ENCODE measurements at regions not wholly inside any gene's neighbourhood (a gene's known extent, or its start where the extent isn't known, plus 50 kb on each side); places are given as distances from the start of the nearest gene placed in this dataset.

DNA sequence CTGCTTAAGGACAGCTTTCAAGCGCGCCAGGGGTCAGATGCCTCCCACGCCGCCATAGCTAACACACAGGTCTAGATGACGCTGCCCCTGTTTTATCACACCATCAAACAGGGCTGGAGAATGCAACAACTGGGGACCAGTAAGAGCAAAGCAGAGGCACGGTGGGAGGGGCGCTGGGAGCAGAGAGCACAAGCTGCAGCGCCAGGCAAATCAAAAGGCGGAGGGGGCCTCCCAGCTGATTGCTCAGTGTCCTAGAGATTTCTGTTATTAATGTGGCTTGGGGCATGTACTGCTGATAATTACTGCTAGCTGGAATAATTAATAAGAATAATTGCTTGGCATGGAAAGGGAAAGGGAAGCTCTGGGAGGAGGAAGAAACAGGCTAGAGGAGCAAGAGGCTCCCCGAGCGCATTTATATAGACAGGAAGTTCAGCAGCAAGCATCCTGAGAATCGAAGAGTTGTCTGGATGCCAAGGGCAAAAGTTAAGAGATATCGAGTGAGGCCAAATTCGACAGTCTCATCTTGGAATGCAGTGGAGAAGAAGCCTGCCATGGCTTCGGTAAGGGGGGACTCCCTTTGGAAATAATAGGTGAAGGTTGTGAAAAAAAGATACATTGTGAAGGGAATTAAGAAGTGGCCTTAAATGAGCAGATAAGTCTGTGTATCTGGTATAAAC, 104.5 kb upstream of the ZNF521 start:
- Histone ChIP-seq H3K9ac (ENCODE audit: low read depth, low read length) (no peak overlapping the region), H3K4me1 (ENCODE audit: insufficient read depth, low read length) (no peaks in the 10 kb centered on the region; the same call in 1 of the 2 replicates), H3K36me3 (ENCODE audit: insufficient read depth, low read length) (no peaks in the 10 kb centered on the region), H3K9me3 (ENCODE audit: control insufficient read depth, insufficient read depth, low read length) (no peaks in the 10 kb centered on the region)

DNA sequence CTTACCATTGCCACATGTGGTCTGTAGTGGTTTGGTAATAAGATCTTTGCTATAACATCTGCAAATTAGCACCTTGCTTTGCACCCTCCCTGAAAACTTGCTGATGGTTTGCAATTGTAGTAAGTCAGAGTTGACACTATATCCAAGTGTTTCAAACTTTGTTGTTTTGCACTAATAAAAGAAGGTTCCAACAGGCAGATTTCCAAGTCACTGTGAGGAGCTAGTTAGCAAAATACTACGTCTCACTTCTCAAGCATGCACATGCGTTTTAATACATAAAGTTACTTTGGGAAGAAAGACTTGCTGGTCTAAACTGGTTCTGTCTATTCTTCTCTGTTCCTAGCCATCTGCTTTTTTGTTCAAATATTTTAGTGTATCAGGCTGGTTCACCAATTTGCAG, 103.7 kb upstream of the ZNF521 start:
- H3K4me1 ChIP-seq (ENCODE audit: insufficient read depth, low read length): no peaks in the 10 kb centered on the region; the same call in 1 of the 2 replicates
- H3K9ac ChIP-seq (ENCODE audit: low read depth, low read length): no peak overlapping the region
- H3K36me3 ChIP-seq (ENCODE audit: insufficient read depth, low read length): no peaks in the 10 kb centered on the region
- no peaks in the 10 kb centered on the region for H3K9me3 ChIP-seq (ENCODE audit: control insufficient read depth, insufficient read depth, low read length)

DNA sequence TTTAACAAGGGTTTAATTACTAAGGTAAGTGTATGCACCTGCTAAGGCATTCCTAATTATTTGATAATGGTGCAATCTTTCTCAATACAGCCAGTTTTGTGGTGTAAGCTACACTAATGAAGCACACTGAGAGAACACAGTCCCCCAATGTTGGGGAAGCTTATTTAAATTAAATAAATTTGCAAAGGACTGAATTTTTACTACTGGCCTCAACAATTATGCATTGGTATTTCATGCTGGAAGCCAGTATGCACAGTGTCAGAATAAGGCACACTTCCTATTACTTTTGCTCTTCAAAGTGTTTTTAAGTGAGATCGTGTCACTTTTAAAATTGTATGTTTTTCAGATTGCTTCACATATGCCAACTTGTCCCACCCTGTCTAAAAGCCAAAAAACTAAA, 103.2 kb upstream of the ZNF521 start:
- Histone ChIP-seq H3K36me3 (ENCODE audit: insufficient read depth, low read length) (no peaks in the 10 kb centered on the region), H3K4me1 (ENCODE audit: insufficient read depth, low read length) (no peaks in the 10 kb centered on the region; the same call in 1 of the 2 replicates), H3K9me3 (ENCODE audit: control insufficient read depth, insufficient read depth, low read length) (no peaks in the 10 kb centered on the region), H3K9ac (ENCODE audit: low read depth, low read length) (no peak overlapping the region)

DNA sequence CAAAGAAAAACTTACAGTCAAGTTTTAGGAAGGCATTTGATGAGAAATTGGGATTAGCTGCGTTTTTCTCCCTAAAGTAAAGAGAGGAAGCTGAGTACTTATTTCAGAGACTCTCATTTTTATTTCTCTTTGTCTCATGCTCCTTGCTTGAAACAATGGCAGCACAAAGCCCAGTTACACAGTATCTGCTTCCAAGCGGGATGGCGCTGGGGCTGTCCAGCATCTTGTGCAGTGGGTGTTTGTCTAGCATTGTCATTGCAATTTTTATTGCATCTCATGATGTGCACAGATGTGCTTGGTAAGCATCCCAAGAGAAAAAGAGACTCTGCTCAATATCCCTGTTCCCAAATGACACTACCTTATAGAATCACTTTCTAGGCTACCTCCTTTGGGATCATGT, 102.8 kb upstream of the ZNF521 start:
- no peak overlapping the region for H3K9ac ChIP-seq (ENCODE audit: low read depth, low read length)
- H3K4me1 ChIP-seq (ENCODE audit: insufficient read depth, low read length): no peaks in the 10 kb centered on the region; the same call in 1 of the 2 replicates
- no peaks in the 10 kb centered on the region for H3K9me3 ChIP-seq (ENCODE audit: control insufficient read depth, insufficient read depth, low read length)
- H3K36me3 ChIP-seq (ENCODE audit: insufficient read depth, low read length): no peaks in the 10 kb centered on the region

DNA sequence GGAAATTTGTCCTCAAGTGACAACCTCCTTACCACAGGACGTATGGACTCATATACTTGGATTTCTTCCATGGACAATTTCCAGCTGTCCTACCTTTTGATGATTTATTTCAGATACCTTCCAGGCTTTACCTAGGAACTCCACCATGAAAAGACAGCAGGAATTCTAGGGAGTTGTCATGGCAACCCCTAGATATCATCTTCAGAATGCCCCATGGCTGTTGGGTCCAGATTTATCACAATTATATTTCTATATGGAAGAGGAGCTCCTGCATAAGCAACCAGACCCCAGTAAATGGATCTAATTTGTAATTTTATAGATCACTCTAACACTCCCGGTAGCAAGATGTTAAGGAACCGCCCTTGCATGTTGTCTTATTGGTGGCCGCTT, 102.3 kb upstream of the ZNF521 start:
- no peaks in the 10 kb centered on the region; the same call in 1 of the 2 replicates for H3K4me1 ChIP-seq (ENCODE audit: insufficient read depth, low read length)
- no peak overlapping the region for H3K9ac ChIP-seq (ENCODE audit: low read depth, low read length)
- H3K36me3 ChIP-seq (ENCODE audit: insufficient read depth, low read length): no peaks in the 10 kb centered on the region
- no peaks in the 10 kb centered on the region for H3K9me3 ChIP-seq (ENCODE audit: control insufficient read depth, insufficient read depth, low read length)

DNA sequence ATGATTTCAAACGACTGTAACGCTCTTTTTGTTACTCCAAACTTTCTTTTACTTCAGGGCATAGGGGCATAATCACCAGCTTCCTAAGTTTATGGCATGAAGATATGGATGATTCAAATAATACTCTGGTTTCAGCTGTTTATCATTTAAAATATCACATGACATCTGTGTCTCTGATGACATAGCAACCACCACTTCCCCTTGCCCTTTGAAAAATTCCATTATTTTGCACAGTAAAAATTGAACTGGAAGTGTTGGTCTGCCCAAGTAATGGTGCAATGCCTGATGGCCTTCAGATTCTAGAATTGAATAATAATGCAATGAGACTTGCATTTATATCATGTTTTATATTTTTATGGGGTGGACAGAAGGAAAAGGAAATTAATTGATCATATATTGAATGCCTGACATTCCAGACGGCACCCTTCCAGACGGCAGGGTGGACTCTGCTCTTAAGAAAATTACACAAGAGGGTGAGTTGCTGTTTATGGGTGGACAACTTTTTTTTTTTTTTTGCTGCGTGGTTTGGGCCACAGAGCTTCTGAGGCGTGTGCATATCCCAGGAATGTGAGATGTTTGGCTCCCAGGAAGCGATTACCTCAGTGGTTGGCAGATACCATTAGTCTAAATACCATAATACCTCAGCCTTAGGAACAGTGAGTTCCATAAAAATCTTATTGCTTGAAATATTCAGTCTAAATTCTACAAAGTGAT, 101.7 kb upstream of the ZNF521 start:
- Histone ChIP-seq H3K36me3 (ENCODE audit: insufficient read depth, low read length) (no peaks in the 10 kb centered on the region), H3K4me1 (ENCODE audit: insufficient read depth, low read length) (no peaks in the 10 kb centered on the region; the same call in 1 of the 2 replicates), H3K9me3 (ENCODE audit: control insufficient read depth, insufficient read depth, low read length) (no peaks in the 10 kb centered on the region), H3K9ac (ENCODE audit: low read depth, low read length) (no peak overlapping the region)

DNA sequence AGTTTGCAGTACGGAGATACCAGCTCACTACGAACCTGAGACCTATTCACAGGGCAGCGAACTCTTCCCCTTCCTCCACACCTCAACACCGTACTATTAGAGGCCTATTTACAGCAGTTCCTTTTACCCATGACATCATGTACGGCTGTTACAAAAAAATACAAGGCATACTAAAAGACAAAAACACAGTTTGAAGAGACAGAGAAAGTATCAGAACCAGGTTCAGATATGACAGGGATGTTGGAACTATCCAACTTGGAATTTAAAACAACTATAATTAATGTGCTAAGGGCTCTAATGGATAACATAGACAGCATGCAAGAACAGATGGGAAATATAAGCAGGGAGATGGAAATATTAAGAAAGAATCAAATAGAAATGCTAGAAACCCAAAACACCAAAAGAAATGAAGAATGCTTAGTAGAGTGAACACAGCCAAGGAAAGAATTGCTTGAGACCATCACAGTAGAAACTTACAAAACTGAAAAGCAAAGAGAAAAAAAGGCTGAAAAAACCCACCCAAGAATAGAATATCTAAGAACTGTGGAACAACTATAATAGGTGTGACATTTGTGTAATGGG, 99.2 kb upstream of the ZNF521 start:
- Histone ChIP-seq H3K9me3 (ENCODE audit: control insufficient read depth, insufficient read depth, low read length) (no peaks in the 10 kb centered on the region), H3K4me1 (ENCODE audit: insufficient read depth, low read length) (no peaks in the 10 kb centered on the region), H3K9ac (ENCODE audit: low read depth, low read length) (no peak overlapping the region), H3K36me3 (ENCODE audit: insufficient read depth, low read length) (no peaks in the 10 kb centered on the region)

DNA sequence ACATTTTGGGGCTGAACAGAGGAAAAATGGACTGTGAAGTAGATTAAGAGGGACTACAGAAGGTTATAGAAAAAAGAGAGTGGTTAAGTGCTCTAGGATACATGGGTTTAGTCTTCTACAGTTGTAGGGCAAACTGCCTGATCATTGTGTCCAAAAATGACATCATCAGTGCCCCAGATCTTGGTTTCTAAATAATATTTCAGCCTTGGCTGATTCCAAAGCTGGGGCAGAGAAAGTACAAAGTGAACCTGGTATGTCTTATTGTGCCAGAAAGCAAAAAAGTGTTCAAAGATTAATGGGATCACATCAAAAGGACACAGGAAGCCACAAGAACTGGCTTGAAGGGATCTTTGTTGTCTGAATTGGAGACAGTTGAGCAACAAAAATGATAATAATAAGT, 97.1 kb upstream of the ZNF521 start:
- Histone ChIP-seq H3K9me3 (ENCODE audit: control insufficient read depth, insufficient read depth, low read length) (no peaks in the 10 kb centered on the region), H3K36me3 (ENCODE audit: insufficient read depth, low read length) (no peaks in the 10 kb centered on the region), H3K9ac (ENCODE audit: low read depth, low read length) (no peak overlapping the region), H3K4me1 (ENCODE audit: insufficient read depth, low read length) (no peaks in the 10 kb centered on the region)

DNA sequence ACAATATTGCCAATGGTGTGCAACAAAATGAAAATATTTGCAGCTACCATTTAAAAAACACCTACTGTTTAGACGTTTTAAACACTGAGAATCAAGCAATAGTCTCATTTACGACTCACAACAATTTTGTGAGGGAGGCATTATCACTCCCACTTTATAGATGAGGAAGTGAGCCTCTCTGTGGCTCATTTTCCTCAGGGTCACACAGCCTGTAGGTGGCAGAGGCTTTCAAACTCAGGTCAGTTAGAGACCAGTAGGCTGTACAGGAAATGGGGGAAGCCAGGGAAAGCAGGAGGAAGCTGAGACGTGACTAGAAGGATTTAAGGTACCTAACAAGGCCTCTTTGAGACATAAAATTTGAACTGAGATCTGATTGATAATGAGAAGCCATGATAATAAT, 95.0 kb upstream of the ZNF521 start:
- H3K9me3 ChIP-seq (ENCODE audit: control insufficient read depth, insufficient read depth, low read length): no peaks in the 10 kb centered on the region
- no peaks in the 10 kb centered on the region for H3K4me1 ChIP-seq (ENCODE audit: insufficient read depth, low read length)
- no peak overlapping the region for H3K9ac ChIP-seq (ENCODE audit: low read depth, low read length)

DNA sequence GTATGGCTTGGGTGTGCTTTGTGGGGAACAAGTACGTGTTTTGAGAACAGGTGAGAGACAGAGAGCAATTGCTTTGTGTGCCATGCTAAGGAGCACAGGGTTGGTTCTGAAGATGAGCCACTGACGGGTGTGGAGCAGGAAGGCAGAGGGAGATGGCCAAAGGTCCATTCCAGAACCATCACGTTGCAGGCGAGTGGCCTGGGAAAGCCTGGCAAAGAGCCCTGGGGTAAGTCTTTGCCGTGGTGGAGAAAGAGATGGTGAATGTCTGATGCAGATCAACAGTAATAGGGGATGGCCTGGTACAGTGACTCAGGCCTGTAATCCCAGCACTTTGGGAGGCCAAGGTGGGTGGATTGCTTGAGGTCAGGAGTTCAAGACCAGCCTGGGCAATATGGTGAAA, 93.5 kb upstream of the ZNF521 start:
- Histone ChIP-seq H3K4me1 (ENCODE audit: insufficient read depth, low read length) (no peaks in the 10 kb centered on the region), H3K9me3 (ENCODE audit: control insufficient read depth, insufficient read depth, low read length) (no peaks in the 10 kb centered on the region), H3K36me3 (ENCODE audit: insufficient read depth, low read length) (no peaks in the 10 kb centered on the region), H3K9ac (ENCODE audit: low read depth, low read length) (no peak overlapping the region)

More for the DNA sequence above, 95.0 kb upstream of the ZNF521 start:
- no peaks in the 10 kb centered on the region for H3K36me3 ChIP-seq (ENCODE audit: insufficient read depth, low read length)

DNA sequence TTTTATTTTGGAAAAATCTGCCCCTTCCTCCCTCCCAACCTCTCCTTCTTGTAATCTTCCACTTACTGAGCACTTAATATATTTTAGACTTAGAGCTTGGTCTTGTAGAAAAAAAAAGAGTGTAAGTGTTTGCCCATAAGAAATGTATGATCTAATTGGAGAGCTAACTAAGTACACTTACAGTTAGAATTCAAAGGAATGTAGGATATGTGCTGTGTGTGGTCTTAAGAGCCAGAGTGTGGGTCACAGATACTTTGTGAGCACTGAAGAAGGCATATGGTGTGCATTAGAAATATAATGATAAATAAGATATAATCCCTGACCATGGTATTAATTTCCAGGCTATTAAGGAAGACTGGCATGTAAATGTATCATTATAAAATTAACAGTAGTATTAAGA, 91.8 kb upstream of the ZNF521 start:
- Histone ChIP-seq H3K9ac (ENCODE audit: low read depth, low read length) (no peak overlapping the region), H3K4me1 (ENCODE audit: insufficient read depth, low read length) (no peaks in the 10 kb centered on the region), H3K36me3 (ENCODE audit: insufficient read depth, low read length) (no peaks in the 10 kb centered on the region), H3K9me3 (ENCODE audit: control insufficient read depth, insufficient read depth, low read length) (no peaks in the 10 kb centered on the region)

DNA sequence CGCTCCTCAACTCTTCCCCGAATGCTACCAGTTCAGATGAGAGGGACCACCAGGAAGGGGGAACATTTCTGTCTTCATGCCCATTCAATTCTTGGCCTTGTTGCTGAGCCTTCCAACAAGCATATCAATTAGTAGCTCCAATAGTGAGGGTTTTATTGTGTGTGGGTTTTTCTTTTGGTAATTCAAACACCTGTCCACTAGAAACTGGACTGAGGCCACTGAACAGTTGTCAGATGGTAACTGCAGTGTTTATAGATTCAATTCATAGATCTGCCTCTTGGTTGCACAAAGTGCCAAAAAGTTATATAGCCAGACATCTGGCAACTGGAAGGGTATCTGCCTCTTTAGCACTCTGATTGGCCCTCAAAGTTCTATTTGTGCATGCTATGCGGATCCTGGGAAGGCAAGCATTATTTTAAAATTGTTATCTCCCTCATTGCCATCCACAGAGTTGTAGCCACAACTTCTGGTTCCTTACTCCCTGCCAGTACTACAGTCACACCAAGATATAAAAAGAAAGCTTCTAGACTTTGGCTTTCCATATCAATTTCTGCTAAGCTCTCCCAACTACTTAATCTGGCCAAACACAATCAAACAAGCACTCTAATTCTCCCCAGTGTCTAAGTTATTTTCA, 83.3 kb upstream of the ZNF521 start:
- Histone ChIP-seq H3K9ac (ENCODE audit: low read depth, low read length) (no peak overlapping the region), H3K9me3 (ENCODE audit: control insufficient read depth, insufficient read depth, low read length) (no peaks in the 10 kb centered on the region), H3K36me3 (ENCODE audit: insufficient read depth, low read length) (no peaks in the 10 kb centered on the region), H3K4me1 (ENCODE audit: insufficient read depth, low read length) (no peaks in the 10 kb centered on the region)

DNA sequence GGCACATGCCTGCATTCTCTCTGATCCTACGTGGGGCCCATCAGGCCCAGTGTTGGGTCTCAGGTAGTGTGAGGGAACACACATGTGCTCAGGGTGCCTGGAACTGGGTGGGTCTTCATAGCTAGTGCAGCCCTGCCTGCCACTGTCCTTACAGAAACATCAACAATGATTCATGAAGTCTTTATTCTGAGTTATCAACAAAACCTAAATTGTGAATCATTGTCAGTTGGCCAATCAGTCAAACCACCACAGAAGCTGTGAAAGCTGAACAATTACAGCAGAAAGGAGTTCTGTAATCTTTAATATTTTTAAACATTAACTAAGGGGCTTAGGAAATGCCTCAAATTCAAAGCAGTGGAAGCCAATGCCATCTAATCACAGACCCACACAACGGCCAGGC, 82.8 kb upstream of the ZNF521 start:
- Histone ChIP-seq H3K9ac (ENCODE audit: low read depth, low read length) (no peak overlapping the region), H3K4me1 (ENCODE audit: insufficient read depth, low read length) (no peaks in the 10 kb centered on the region), H3K36me3 (ENCODE audit: insufficient read depth, low read length) (no peaks in the 10 kb centered on the region), H3K9me3 (ENCODE audit: control insufficient read depth, insufficient read depth, low read length) (no peaks in the 10 kb centered on the region)

DNA sequence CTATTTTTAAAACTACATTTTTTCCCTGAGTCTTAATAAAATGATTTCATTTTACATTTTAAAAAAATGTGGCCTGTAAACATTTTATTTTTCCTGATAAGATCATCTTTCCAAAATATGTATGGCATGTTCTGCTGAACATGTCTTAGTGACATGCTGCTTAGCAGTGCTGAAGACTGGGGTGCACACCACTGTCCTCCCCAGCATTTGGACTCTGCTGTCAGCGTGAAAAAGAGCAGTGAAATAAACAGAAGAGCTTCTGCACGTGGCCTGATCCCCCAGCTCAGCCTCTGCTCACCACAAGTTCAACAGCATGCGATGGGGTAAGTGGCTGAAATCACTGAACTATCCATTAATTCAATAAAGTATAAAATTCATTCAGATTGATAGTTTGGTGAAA, 81.6 kb upstream of the ZNF521 start:
- Histone ChIP-seq H3K9me3 (ENCODE audit: control insufficient read depth, insufficient read depth, low read length) (no peaks in the 10 kb centered on the region), H3K9ac (ENCODE audit: low read depth, low read length) (no peak overlapping the region), H3K4me1 (ENCODE audit: insufficient read depth, low read length) (no peaks in the 10 kb centered on the region), H3K36me3 (ENCODE audit: insufficient read depth, low read length) (no peaks in the 10 kb centered on the region)

Measured in ES-I3 (cell line).